ENCODE measurements at regions not wholly inside any gene's neighbourhood (a gene's known extent, or its start where the extent isn't known, plus 50 kb on each side); places are given as distances from the start of the nearest gene placed in this dataset.

- no peaks in the 10 kb centered on the region for H3K4me1 ChIP-seq (ENCODE audit: low read depth, poor library complexity, severe bottlenecking)
- H3K9ac ChIP-seq: no peak overlapping the region
- H4K20me1 ChIP-seq (ENCODE audit: insufficient read depth): no peaks in the 10 kb centered on the region
- no peak overlapping the region for H2AFZ ChIP-seq (ENCODE audit: low read depth)
- H3K79me2 ChIP-seq (ENCODE audit: insufficient read depth, low read depth): no peaks in the 10 kb centered on the region
- no peak for TF ChIP-seq CTCF (conservative IDR thresholded peaks at IDR 0.05; ENCODE audit: low read depth, low read length)
- H3K27me3 ChIP-seq (ENCODE audit: insufficient read depth, low read depth): no peaks in the 10 kb centered on the region
- no peaks in the 10 kb centered on the region for H3K36me3 ChIP-seq (ENCODE audit: insufficient read depth)
- H3K27ac ChIP-seq: no peak overlapping the region
- H3K4me2 ChIP-seq: no peak overlapping the region
- no peak overlapping the region for H3K4me3 ChIP-seq (IDR thresholded peaks at IDR 0.05; ENCODE audit: insufficient read depth, low read depth, low read length)
Observed at GRCh38 chr5:31130676-31131075, 62.8 kb upstream of the CDH6 start.

- Histone ChIP-seq H3K9ac (no peak overlapping the region), H2AFZ (ENCODE audit: low read depth) (no peak overlapping the region), H3K4me3 (IDR thresholded peaks at IDR 0.05; ENCODE audit: insufficient read depth, low read depth, low read length) (no peak overlapping the region), H3K27me3 (ENCODE audit: insufficient read depth, low read depth) (no peaks in the 10 kb centered on the region), H4K20me1 (ENCODE audit: insufficient read depth) (no peaks in the 10 kb centered on the region), H3K4me2 (no peak overlapping the region), H3K27ac (no peak overlapping the region), H3K36me3 (ENCODE audit: insufficient read depth) (no peaks in the 10 kb centered on the region), H3K79me2 (ENCODE audit: insufficient read depth, low read depth) (no peaks in the 10 kb centered on the region), H3K4me1 (ENCODE audit: low read depth, poor library complexity, severe bottlenecking) (no peaks in the 10 kb centered on the region)
- TF ChIP-seq CTCF (conservative IDR thresholded peaks at IDR 0.05; ENCODE audit: low read depth, low read length): no peak
Observed at GRCh38 chr5:31124651-31125305, 68.7 kb upstream of the CDH6 start.

GRCh38 chr5:31124026-31124425 lies 69.5 kb upstream of the CDH6 start:
- TF ChIP-seq CTCF (conservative IDR thresholded peaks at IDR 0.05; ENCODE audit: low read depth, low read length): no peak
- Histone ChIP-seq H3K36me3 (ENCODE audit: insufficient read depth) (no peaks in the 10 kb centered on the region), H3K27me3 (ENCODE audit: insufficient read depth, low read depth) (no peaks in the 10 kb centered on the region), H3K79me2 (ENCODE audit: insufficient read depth, low read depth) (no peaks in the 10 kb centered on the region), H3K4me1 (ENCODE audit: low read depth, poor library complexity, severe bottlenecking) (no peaks in the 10 kb centered on the region), H3K9ac (no peak overlapping the region), H4K20me1 (ENCODE audit: insufficient read depth) (no peaks in the 10 kb centered on the region), H2AFZ (ENCODE audit: low read depth) (no peak overlapping the region), H3K27ac (no peak overlapping the region), H3K4me3 (IDR thresholded peaks at IDR 0.05; ENCODE audit: insufficient read depth, low read depth, low read length) (no peak overlapping the region), H3K4me2 (no peak overlapping the region)

- Histone ChIP-seq H2AFZ (ENCODE audit: low read depth) (no peak overlapping the region), H3K4me3 (IDR thresholded peaks at IDR 0.05; ENCODE audit: insufficient read depth, low read depth, low read length) (no peak overlapping the region), H3K9ac (no peak overlapping the region), H3K27me3 (ENCODE audit: insufficient read depth, low read depth) (no peaks in the 10 kb centered on the region), H3K4me2 (no peak overlapping the region), H3K79me2 (ENCODE audit: insufficient read depth, low read depth) (no peaks in the 10 kb centered on the region), H3K36me3 (ENCODE audit: insufficient read depth) (no peaks in the 10 kb centered on the region), H3K4me1 (ENCODE audit: low read depth, poor library complexity, severe bottlenecking) (no peaks in the 10 kb centered on the region), H3K27ac (no peak overlapping the region), H4K20me1 (ENCODE audit: insufficient read depth) (no peaks in the 10 kb centered on the region)
- no peak for TF ChIP-seq CTCF (conservative IDR thresholded peaks at IDR 0.05; ENCODE audit: low read depth, low read length)
Observed at GRCh38 chr5:31122998-31123951, 70.2 kb upstream of the CDH6 start.
